Calu3 (cell line): ENCODE measurements at regions not wholly inside any gene's neighbourhood (a gene's known extent, or its start where the extent isn't known, plus 50 kb on each side); places are given as distances from the start of the nearest gene placed in this dataset.

Experiments used
- BruUV-seq: library from RNA; stranded (reverse); fragments of 400-500 nt; replicated peaks from 2 replicates; lab custom pipeline; 2021; lab: Mats Ljungman, UMichigan
- CTCF ChIA-PET: fragments of 300-600 bp; sonication (Branson Sonifier 250); formaldehyde crosslinking; loops from one replicate; lab custom pipeline; 2022; ENCODE audit warnings: antibody characterized with exemption; lab: Charles Lee
- DNase-seq: peaks from one replicate; pipeline ENCODE4 v3.0.0; 2022
- H3K27ac Mint-ChIP-seq: one replicate; pipeline ENCODE4 v1.8.0; 2022; ENCODE audit warnings: mixed read lengths; ENCODE audit not compliant: unreplicated experiment
- H3K27me3 Mint-ChIP-seq: one replicate; pipeline ENCODE4 v1.8.0; 2022; ENCODE audit warnings: mixed read lengths; ENCODE audit not compliant: unreplicated experiment
- H3K36me3 Mint-ChIP-seq: one replicate; pipeline ENCODE4 v1.8.0; 2022; ENCODE audit warnings: mild to moderate bottlenecking, moderate library complexity, mixed read lengths; ENCODE audit not compliant: insufficient read depth, unreplicated experiment
- H3K4me1 Mint-ChIP-seq: one replicate; pipeline ENCODE4 v1.8.0; 2022; ENCODE audit warnings: mild to moderate bottlenecking, low read depth, mixed read lengths; ENCODE audit not compliant: unreplicated experiment
- H3K4me3 Mint-ChIP-seq: one replicate; pipeline ENCODE4 v1.8.0; 2022; ENCODE audit warnings: mild to moderate bottlenecking, low read depth, moderate library complexity, mixed read lengths; ENCODE audit not compliant: unreplicated experiment
- H3K9me3 Mint-ChIP-seq: one replicate; pipeline ENCODE4 v1.8.0; 2022; ENCODE audit warnings: low read depth, mixed read lengths; ENCODE audit not compliant: unreplicated experiment
- CTCF ChIP-seq: fragments of 200-600 bp; IDR thresholded peaks from one replicate; pipeline ENCODE4 v1.8.0; 2022; ENCODE audit warnings: antibody characterized with exemption; ENCODE audit not compliant: unreplicated experiment
- intact Hi-C: fragments of 100-400 bp; cut with micrococcal nuclease; formaldehyde crosslinking; loops from one replicate; pipeline ENCODE4 v1.10.0; 2022; ENCODE audit not compliant: unreplicated experiment

- no TSS peak for BruUV-seq
- Mint-ChIP-seq H3K9me3 (no peaks in the 10 kb centered on the region), H3K4me3 (no peak overlapping the region), H3K27me3 (no peaks in the 10 kb centered on the region), H3K4me1 (no peaks in the 10 kb centered on the region), H3K27ac (no peak overlapping the region), H3K36me3 (no peaks in the 10 kb centered on the region)
- DNase-seq = no peak
- TF ChIP-seq CTCF = no peak
- intact Hi-C loops = no loop called here
- CTCF ChIA-PET = no interaction called here
Measured at GRCh38 chr9:88053856-88054501, 79.6 kb upstream of the CDK20 start.

GRCh38 chr9:88052321-88052965 is 78.1 kb upstream of the CDK20 start:
- Mint-ChIP-seq H3K36me3 (no peaks in the 10 kb centered on the region), H3K9me3 (no peaks in the 10 kb centered on the region), H3K27ac (no peak overlapping the region), H3K4me3 (no peak overlapping the region), H3K4me1 (no peaks in the 10 kb centered on the region), H3K27me3 (no peaks in the 10 kb centered on the region)
- no peak for TF ChIP-seq CTCF
- CTCF ChIA-PET = no interaction called here
- no TSS peak for BruUV-seq
- DNase-seq = no peak
- intact Hi-C loops = no loop called here

- TF ChIP-seq CTCF = no peak
- no peaks in the 10 kb centered on the region for H3K36me3 Mint-ChIP-seq
- no peak overlapping the region for H3K4me3 Mint-ChIP-seq
- peaks cover 2% of the 10 kb centered on the region for H3K9me3 Mint-ChIP-seq
- H3K27ac Mint-ChIP-seq = no peak overlapping the region
- intact Hi-C loops = no loop called here
- no peaks in the 10 kb centered on the region for H3K27me3 Mint-ChIP-seq
- no peaks in the 10 kb centered on the region for H3K4me1 Mint-ChIP-seq
- no peak for DNase-seq
- CTCF ChIA-PET = no interaction called here
- BruUV-seq = no TSS peak
Measured at GRCh38 chr9:88051138-88051537, 76.8 kb upstream of the CDK20 start.

- Mint-ChIP-seq H3K36me3 (no peaks in the 10 kb centered on the region), H3K27ac (no peak overlapping the region), H3K4me1 (no peaks in the 10 kb centered on the region), H3K27me3 (no peaks in the 10 kb centered on the region), H3K9me3 (peaks cover 5% of the 10 kb centered on the region), H3K4me3 (no peak overlapping the region)
- CTCF ChIA-PET = interaction anchor here (0.7 kb wide), 1 partner anchor 371 kb away, joined by 9 read pairs; no protein-coding TSS in a partner anchor
- DNase-seq = no peak
- TF ChIP-seq CTCF = no peak
- no TSS peak for BruUV-seq
- intact Hi-C loops = no loop called here
Measured at GRCh38 chr9:88049677-88050307, 75.5 kb upstream of the CDK20 start.
